ENCODE measurements at regions not wholly inside any gene's neighbourhood (a gene's known extent, or its start where the extent isn't known, plus 50 kb on each side); places are given as distances from the start of the nearest gene placed in this dataset.
A peak's percentile ranks its signal among the peaks of the same experiment; 100 is the strongest.
"Not testable (repeated sequence)": the region's sequence is repeated elsewhere in the genome, so short reads cannot be mapped to it uniquely, and the experiment has no call there.

- DNase-seq (ENCODE audit: low read depth in 2 of 2), result peak in 1 of 2 donors; percentile 8
- H3K4me3 ChIP-seq (replicated peaks in 1 of 2; ENCODE audit: low read depth in 2 of 2, low read length in 2 of 2), result not testable (repeated sequence)
Measured at GRCh38 chrX:89871662-89872061, 50.0 kb upstream of the TGIF2LX start.
